Thoracic aorta (tissue), 2 donors: ENCODE measurements at regions not wholly inside any gene's neighbourhood (a gene's known extent, or its start where the extent isn't known, plus 50 kb on each side); places are given as distances from the start of the nearest gene placed in this dataset.

ENCODE experiments used
- ATAC-seq: fragments of 150-250 bp; one replicate; pipeline ENCODE4 v1.8.0; 2017; ENCODE audit warnings: low read depth; ENCODE audit not compliant: insufficient number of reproducible peaks, low FRiP score
- DNase-seq: peaks from one replicate; pipeline ENCODE4 v3.0.0-alpha.2; 2020; ENCODE audit warnings: low spot score
- H3K27ac ChIP-seq, 2 donors: fragments of 200-600 bp; sonication (generic); 1 replicate in 1 of 2; 2 replicates in 1 of 2; pipeline ENCODE4 v1.5.1; 2016; ENCODE audit warnings: mild to moderate bottlenecking in 2 of 2, moderate library complexity in 2 of 2
- H3K27me3 ChIP-seq: fragments of 200-600 bp; sonication (generic); replicated peaks from 2 replicates; pipeline ENCODE4 v1.6.0; 2016; ENCODE audit warnings: mild to moderate bottlenecking; ENCODE audit not compliant: insufficient read depth
- H3K36me3 ChIP-seq: fragments of 200-600 bp; sonication (generic); one replicate; pipeline ENCODE4 v1.5.1; 2016
- H3K4me1 ChIP-seq, 2 donors: fragments of 200-600 bp; sonication (generic); 1 replicate in 1 of 2; 2 replicates in 1 of 2; pipeline versions ENCODE4 v1.5.1 to v1.6.0; 2016; ENCODE audit warnings: low read depth in 2 of 2, mild to moderate bottlenecking in 1 of 2; ENCODE audit not compliant: control insufficient read depth in 1 of 2
- H3K4me3 ChIP-seq: fragments of 200-600 bp; sonication (generic); 2 replicates; pipeline ENCODE4 v1.5.1; 2016; ENCODE audit warnings: mild to moderate bottlenecking
- H3K9me3 ChIP-seq: fragments of 200-600 bp; sonication (generic); 2 replicates; pipeline ENCODE4 v1.5.1; 2016
- CTCF ChIP-seq: fragments of 200-600 bp; sonication (generic); IDR thresholded peaks from one replicate; pipeline ENCODE4 v1.5.1; 2019; ENCODE audit warnings: antibody characterized with exemption

- Histone ChIP-seq H3K4me1 (no peaks in the 10 kb centered on the region), H3K27ac (no peak overlapping the region), H3K27me3 (no peaks in the 10 kb centered on the region), H3K36me3 (no peaks in the 10 kb centered on the region), H3K9me3 (no peaks in the 10 kb centered on the region), H3K4me3 (no peak overlapping the region)
- TF ChIP-seq CTCF = no peak
- no peak for DNase-seq
- no peak for ATAC-seq
Measured at GRCh38 chr6:119603501-119603900, 253.9 kb upstream of the MAN1A1 start.

- no peaks in the 10 kb centered on the region for H3K9me3 ChIP-seq
- no peaks in the 10 kb centered on the region for H3K36me3 ChIP-seq
- no peaks in the 10 kb centered on the region for H3K27me3 ChIP-seq
- H3K27ac ChIP-seq = no peak overlapping the region
- H3K4me3 ChIP-seq = no peak overlapping the region
- no peaks in the 10 kb centered on the region for H3K4me1 ChIP-seq
- ATAC-seq = no peak
- no peak for DNase-seq
- no peak for TF ChIP-seq CTCF
Measured at GRCh38 chr6:119602215-119603178, 252.9 kb upstream of the MAN1A1 start.

- Histone ChIP-seq H3K9me3 (no peaks in the 10 kb centered on the region), H3K4me3 (no peak overlapping the region), H3K27me3 (no peaks in the 10 kb centered on the region), H3K36me3 (no peaks in the 10 kb centered on the region), H3K27ac (no peak overlapping the region), H3K4me1 (no peaks in the 10 kb centered on the region)
- no peak for ATAC-seq
- no peak for DNase-seq
- TF ChIP-seq CTCF = no peak
Measured at GRCh38 chr6:119598883-119599282, 249.3 kb upstream of the MAN1A1 start.

GRCh38 chr6:119594907-119595306, 245.3 kb upstream of the MAN1A1 start:
- ATAC-seq = no peak
- no peak for DNase-seq
- H3K9me3 ChIP-seq = no peaks in the 10 kb centered on the region
- H3K27ac ChIP-seq = no peak overlapping the region
- no peak for TF ChIP-seq CTCF
- no peaks in the 10 kb centered on the region for H3K27me3 ChIP-seq
- no peak overlapping the region for H3K4me3 ChIP-seq
- no peaks in the 10 kb centered on the region for H3K4me1 ChIP-seq
- H3K36me3 ChIP-seq = no peaks in the 10 kb centered on the region

- Histone ChIP-seq H3K4me3 (no peak overlapping the region), H3K27me3 (no peaks in the 10 kb centered on the region), H3K36me3 (no peaks in the 10 kb centered on the region), H3K9me3 (no peaks in the 10 kb centered on the region), H3K4me1 (no peaks in the 10 kb centered on the region), H3K27ac (no peak overlapping the region)
- no peak for DNase-seq
- ATAC-seq = no peak
- TF ChIP-seq CTCF = no peak
Measured at GRCh38 chr6:119591235-119591634, 241.7 kb upstream of the MAN1A1 start.
